D721Med (cell line): ENCODE measurements at regions not wholly inside any gene's neighbourhood (a gene's known extent, or its start where the extent isn't known, plus 50 kb on each side); places are given as distances from the start of the nearest gene placed in this dataset.

Experiments used
- DNase-seq: peaks from one replicate; pipeline ENCODE4 v3.0.0; 2011; ENCODE audit warnings: low spot score; ENCODE audit not compliant: insufficient read length
- FAIRE-seq: peaks from 2 replicates; lab custom pipeline; 2011; peaks lifted over from hg19 to GRCh38; lab: Jason Lieb, UNC
- CTCF ChIP-seq: IDR thresholded peaks from 2 replicates; pipeline ENCODE4 v1.5.1; 2012; ENCODE audit warnings: mild to moderate bottlenecking, control low read depth; ENCODE audit not compliant: insufficient read depth; ENCODE audit errors: missing control alignments

- no peak for TF ChIP-seq CTCF
- FAIRE-seq (no peak), DNase-seq (no peak)
Measured at GRCh38 chr7:155188357-155188756, 109.3 kb upstream of the INSIG1 start.

GRCh38 chr7:155188821-155189581, 108.7 kb upstream of the INSIG1 start:
- TF ChIP-seq CTCF, result peak; percentile 4
- FAIRE-seq, result no peak
- DNase-seq, result no peak

DNA sequence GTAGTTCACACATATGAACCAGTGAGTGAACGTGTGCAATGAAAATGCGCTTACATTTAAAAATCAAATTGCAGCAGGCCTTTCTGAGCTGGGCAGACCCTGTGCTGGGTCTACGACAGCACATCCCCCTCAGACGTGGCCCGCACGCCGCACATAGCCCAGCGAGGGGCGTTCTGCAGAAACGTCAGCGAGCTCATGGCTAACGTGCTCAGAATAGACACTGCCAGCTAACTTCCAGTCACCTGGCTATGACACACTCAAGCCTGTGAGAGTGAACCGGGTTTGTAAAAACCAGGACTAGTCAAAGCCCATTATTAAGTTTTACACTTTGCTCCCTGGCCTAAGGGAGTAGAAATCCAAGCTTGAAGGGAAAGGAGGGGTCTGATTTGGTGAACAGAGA, 108.1 kb upstream of the INSIG1 start:
- DNase-seq, result no peak
- FAIRE-seq, result no peak

GRCh38 chr7:155190688-155191087, 107.0 kb upstream of the INSIG1 start:
- TF ChIP-seq CTCF, result peak; percentile 65
- peak; percentile 60 for DNase-seq
- no peak for FAIRE-seq

More for the DNA sequence above, 108.1 kb upstream of the INSIG1 start:
- TF ChIP-seq CTCF, result no peak

GRCh38 chr7:155191137-155191536, 106.5 kb upstream of the INSIG1 start:
- TF ChIP-seq CTCF, result no peak
- DNase-seq, result no peak
- FAIRE-seq, result no peak

GRCh38 chr7:155191901-155192478, 105.7 kb upstream of the INSIG1 start:
- DNase-seq (no peak), FAIRE-seq (no peak)
- TF ChIP-seq CTCF, result no peak
